ENCODE measurements at regions not wholly inside any gene's neighbourhood (a gene's known extent, or its start where the extent isn't known, plus 50 kb on each side); places are given as distances from the start of the nearest gene placed in this dataset.

- TF ChIP-seq FOXA1 (IDR thresholded peaks at IDR 0.05) (no peak), CTCF (IDR thresholded peaks at IDR 0.05; ENCODE audit: low read depth, low read length, missing input control) (peak; percentile 27), TAF1 (conservative IDR thresholded peaks at IDR 0.05) (no peak), MAX (IDR thresholded peaks at IDR 0.05) (no peak), RXRA (IDR thresholded peaks at IDR 0.05) (no peak), EGR1 (IDR thresholded peaks at IDR 0.05; ENCODE audit: low read depth in 2 of 2) (no peak), REST (IDR thresholded peaks at IDR 0.05) (no peak)
These were observed 91.7 kb upstream of the PDE7B start for GRCh38 chr6:135759831-135760230.
